H1 (cell line): ENCODE measurements at regions not wholly inside any gene's neighbourhood (a gene's known extent, or its start where the extent isn't known, plus 50 kb on each side); places are given as distances from the start of the nearest gene placed in this dataset.
"Not testable (repeated sequence)": the region's sequence is repeated elsewhere in the genome, so short reads cannot be mapped to it uniquely, and the experiment has no call there.

Experiments used
- CTCF ChIA-PET: fragments of 300-600 bp; sonication (Branson Sonifier 250); formaldehyde crosslinking; loops from one replicate; lab custom pipeline; 2021; ENCODE audit not compliant: partially characterized antibody; lab: Charles Lee
- POLR2A ChIA-PET: fragments of 300-600 bp; sonication (Branson Sonifier 250); formaldehyde crosslinking; loops from one replicate; lab custom pipeline; 2021; ENCODE audit warnings: inconsistent platforms; ENCODE audit not compliant: partially characterized antibody; lab: Charles Lee
- DNase-seq, 2 experiments: peaks; one replicate each; pipeline versions ENCODE4 v3.0.0 to v3.0.0-alpha.2; 2010 to 2022; ENCODE audit warnings: low spot score in 2 of 2, low read depth in 1 of 2, mixed read lengths in 1 of 2
- FAIRE-seq: peaks from 2 replicates; lab custom pipeline; 2011; peaks lifted over from hg19 to GRCh38; lab: Jason Lieb, UNC
- H2AFZ ChIP-seq: 2 replicates; pipeline ENCODE4 v1.8.1; 2012; ENCODE audit warnings: low read length, inconsistent platforms
- H2AK5ac ChIP-seq: 2 replicates; pipeline ENCODE4 v1.6.1; 2013; ENCODE audit warnings: low read depth, low read length
- H2BK120ac ChIP-seq: replicated peaks from 2 replicates; pipeline ENCODE3; 2013; ENCODE audit warnings: low read depth, low read length, inconsistent platforms
- H2BK12ac ChIP-seq: 2 replicates; pipeline ENCODE4 v1.6.1; 2013; ENCODE audit warnings: low read depth, low read length
- H2BK15ac ChIP-seq: 2 replicates; pipeline ENCODE4 v1.6.1; 2013; ENCODE audit warnings: low read length
- H2BK20ac ChIP-seq: 2 replicates; pipeline ENCODE4 v1.6.1; 2013; ENCODE audit warnings: low read length
- H2BK5ac ChIP-seq: 2 replicates; pipeline ENCODE4 v1.6.1; 2013; ENCODE audit warnings: low read depth, low read length
- H3K14ac ChIP-seq: 2 replicates; pipeline ENCODE4 v1.6.1; 2013; ENCODE audit warnings: inconsistent platforms; ENCODE audit not compliant: insufficient read length
- H3K18ac ChIP-seq: 2 replicates; pipeline ENCODE4 v1.6.1; 2013; ENCODE audit warnings: low read length; ENCODE audit errors: extremely low read depth
- H3K23ac ChIP-seq: 2 replicates; pipeline ENCODE4 v1.6.1; 2013; ENCODE audit warnings: inconsistent platforms; ENCODE audit not compliant: insufficient read length
- H3K23me2 ChIP-seq: 2 replicates; pipeline ENCODE4 v1.6.1; 2013; ENCODE audit warnings: low read depth, low read length
- H3K27ac ChIP-seq: 2 replicates; pipeline ENCODE4 v1.6.1; 2011; ENCODE audit warnings: low read depth, low read length, inconsistent platforms
- H3K27me3 ChIP-seq, 4 experiments: replicated peaks in 1 of 4; 1 replicate in 1 of 4; 2 replicates in 3 of 4; pipeline versions ENCODE4 v1.6.1 to v1.8.1; 2011 to 2013; ENCODE audit warnings: low read length in 3 of 4, mild to moderate bottlenecking in 3 of 4, inconsistent platforms in 2 of 4, mixed read lengths in 2 of 4, moderate library complexity in 1 of 4; ENCODE audit not compliant: control insufficient read depth in 3 of 4, insufficient read depth in 3 of 4; ENCODE audit errors: extremely low read depth in 1 of 4
- H3K36me3 ChIP-seq, 4 experiments: 2 replicates each; pipeline versions ENCODE4 v1.6.1 to v1.8.1; 2011 to 2013; ENCODE audit warnings: mild to moderate bottlenecking in 4 of 4, low read length in 3 of 4, moderate library complexity in 2 of 4, control low read depth in 1 of 4, inconsistent platforms in 1 of 4; ENCODE audit not compliant: insufficient read depth in 4 of 4, control insufficient read depth in 2 of 4
- H3K4ac ChIP-seq: replicated peaks from 2 replicates; pipeline ENCODE3; 2013; ENCODE audit warnings: low read length, low read depth, mixed read lengths, inconsistent platforms; ENCODE audit not compliant: insufficient read length
- H3K4me1 ChIP-seq, 4 experiments: replicated peaks in 1 of 4; 1 replicate in 1 of 4; 2 replicates in 3 of 4; pipeline versions ENCODE4 v1.6.1 to v1.8.1; 2011 to 2013; ENCODE audit warnings: low read length in 3 of 4, inconsistent platforms in 2 of 4, mixed read lengths in 1 of 4; ENCODE audit not compliant: insufficient read depth in 4 of 4, control insufficient read depth in 3 of 4
- H3K4me2 ChIP-seq, 2 experiments: 2 replicates each; pipeline versions ENCODE4 v1.6.1 to v1.8.1; 2011 to 2013; ENCODE audit warnings: low read depth in 2 of 2, low read length in 2 of 2, control low read depth in 1 of 2, inconsistent platforms in 1 of 2, mild to moderate bottlenecking in 1 of 2; ENCODE audit not compliant: insufficient read depth in 1 of 2
- H3K4me3 ChIP-seq, 4 experiments: fragments of 200-600, 300-600 bp in 1 of 4; sonication (generic), shearing (Covaris generic), sonication (Bioruptor Twin) in 1 of 4; 2 replicates each; pipeline versions ENCODE4 v1.5.1 to v1.8.1; 2011 to 2016; ENCODE audit warnings: low read length in 4 of 4, low read depth in 3 of 4, control low read depth in 2 of 4, inconsistent platforms in 2 of 4, mild to moderate bottlenecking in 2 of 4, mixed read lengths in 1 of 4, moderate library complexity in 1 of 4; ENCODE audit not compliant: insufficient read depth in 2 of 4; ENCODE audit errors: extremely low read depth in 1 of 4
- H3K56ac ChIP-seq: replicated peaks from 2 replicates; pipeline ENCODE3; 2013; ENCODE audit warnings: low read depth, mild to moderate bottlenecking, mixed read lengths, low read length, inconsistent platforms; ENCODE audit not compliant: insufficient read length
- H3K79me1 ChIP-seq: 2 replicates; pipeline ENCODE4 v1.6.1; 2013; ENCODE audit warnings: low read depth, low read length, control low read depth
- H3K79me2 ChIP-seq, 2 experiments: 2 replicates each; pipeline versions ENCODE4 v1.6.1 to v1.8.1; 2012 to 2013; ENCODE audit warnings: low read length in 2 of 2, mild to moderate bottlenecking in 2 of 2, inconsistent platforms in 1 of 2; ENCODE audit not compliant: insufficient read depth in 2 of 2, control insufficient read depth in 1 of 2
- H3K9ac ChIP-seq, 4 experiments: replicated peaks in 1 of 4; 1 replicate in 1 of 4; 2 replicates in 3 of 4; pipeline versions ENCODE4 v1.6.1 to v1.8.1; 2011 to 2013; ENCODE audit warnings: low read depth in 3 of 4, low read length in 3 of 4, control low read depth in 2 of 4, mild to moderate bottlenecking in 2 of 4, moderate library complexity in 2 of 4, inconsistent platforms in 1 of 4; ENCODE audit errors: extremely low read depth in 1 of 4
- H3K9me3 ChIP-seq, 2 experiments: 2 replicates each; pipeline versions ENCODE4 v1.6.1 to v1.8.1; 2012 to 2013; ENCODE audit warnings: mild to moderate bottlenecking in 2 of 2, moderate library complexity in 2 of 2, control low read depth in 1 of 2, inconsistent platforms in 1 of 2, low read depth in 1 of 2, low read length in 1 of 2, mixed read lengths in 1 of 2; ENCODE audit not compliant: insufficient read depth in 2 of 2
- H4K20me1 ChIP-seq, 2 experiments: replicated peaks in 1 of 2; 2 replicates each; pipeline versions ENCODE3 to v1.8.1; 2011 to 2013; ENCODE audit warnings: inconsistent platforms in 2 of 2, low read length in 2 of 2, mild to moderate bottlenecking in 1 of 2; ENCODE audit not compliant: insufficient read depth in 2 of 2, control insufficient read depth in 1 of 2
- H4K5ac ChIP-seq: 2 replicates; pipeline ENCODE4 v1.6.1; 2013; ENCODE audit warnings: low read length, low read depth, mixed read lengths, inconsistent platforms; ENCODE audit not compliant: insufficient read length
- H4K8ac ChIP-seq: 2 replicates; pipeline ENCODE4 v1.8.0; 2013; ENCODE audit warnings: mild to moderate bottlenecking, moderate library complexity, low read length, inconsistent platforms; ENCODE audit not compliant: insufficient read depth; ENCODE audit errors: extremely low read depth
- H4K91ac ChIP-seq: replicated peaks from 2 replicates; pipeline ENCODE3; 2013; ENCODE audit warnings: low read length, mixed read lengths, inconsistent platforms; ENCODE audit not compliant: insufficient read length
- WGBS, 2 experiments: shearing (Covaris generic) in 1 of 2; methylation state at CpG; one replicate each; pipeline versions ENCODE4 v1.1.6 to v1.1.7; 2013 to 2015; ENCODE audit warnings: low lambda C conversion rate in 2 of 2, mixed read lengths in 2 of 2, inconsistent platforms in 1 of 2, low coverage in 1 of 2, missing lambda C conversion rate in 1 of 2; ENCODE audit not compliant: insufficient replicate concordance in 2 of 2, insufficient coverage in 1 of 2, insufficient read length in 1 of 2; ENCODE audit errors: extremely low coverage in 1 of 2, missing lambda C conversion rate in 1 of 2; 5-methylcytosine and 5-hydroxymethylcytosine counted together

GRCh38 chr7:82571047-82571446, 127.5 kb upstream of the CACNA2D1 start:
- H2BK120ac ChIP-seq, H2BK15ac ChIP-seq, H3K4ac ChIP-seq, FAIRE-seq, H3K27ac ChIP-seq, POLR2A ChIA-PET, H3K79me2 ChIP-seq, H2AK5ac ChIP-seq, DNase-seq, H3K23me2 ChIP-seq, H2BK12ac ChIP-seq, H2BK20ac ChIP-seq, H3K9me3 ChIP-seq, H3K4me1 ChIP-seq, H4K8ac ChIP-seq, H4K5ac ChIP-seq, H3K23ac ChIP-seq, H3K36me3 ChIP-seq, H3K4me2 ChIP-seq, H2BK5ac ChIP-seq, H4K91ac ChIP-seq, H2AFZ ChIP-seq, H4K20me1 ChIP-seq, H3K27me3 ChIP-seq, H3K18ac ChIP-seq, H3K79me1 ChIP-seq, H3K56ac ChIP-seq, H3K9ac ChIP-seq, H3K14ac ChIP-seq, H3K4me3 ChIP-seq: not testable (repeated sequence)
- CTCF ChIA-PET, result interaction anchor here (0.7 to 3.0 kb wide), 19 partner anchors 8 to 529 kb away, joined by 3 to 16 read pairs (median 4); no protein-coding TSS in a partner anchor
- WGBS, 2 experiments, result 88% methylated on average over 4 of the region's 4 CpGs; no CpG with 5 or more reads in 1 of the 2 experiments
